Muscle of back (tissue), 3 donors: ENCODE measurements at regions not wholly inside any gene's neighbourhood (a gene's known extent, or its start where the extent isn't known, plus 50 kb on each side); places are given as distances from the start of the nearest gene placed in this dataset.
"Not testable (repeated sequence)": the region's sequence is repeated elsewhere in the genome, so short reads cannot be mapped to it uniquely, and the experiment has no call there.

Experiments
- DNase-seq, 3 donors: peaks; one replicate each; pipeline versions ENCODE4 v3.0.0 to v3.0.0-alpha.2; 2013

GRCh38 chr6:142635130-142635529, 309.8 kb downstream of the HIVEP2 start:
- DNase-seq: peak in 1 of 3 donors; percentile 2

GRCh38 chr6:142637624-142638351, 307.2 kb downstream of the HIVEP2 start:
- no peak for DNase-seq

GRCh38 chr6:142642651-142643050, 302.3 kb downstream of the HIVEP2 start:
- no peak for DNase-seq

GRCh38 chr6:142644866-142645265, 300.1 kb downstream of the HIVEP2 start:
- DNase-seq: no peak

- no peak for DNase-seq
These were observed 299.3 kb downstream of the HIVEP2 start for GRCh38 chr6:142645663-142646062.

- peak in 1 of 3 donors; percentile 16 for DNase-seq
These were observed 297.4 kb downstream of the HIVEP2 start for GRCh38 chr6:142647449-142648035.

GRCh38 chr6:142648036-142648451, 296.9 kb downstream of the HIVEP2 start:
- DNase-seq: peak in 1 of 3 donors; percentile 10

GRCh38 chr6:142648526-142648925, 296.4 kb downstream of the HIVEP2 start:
- no peak for DNase-seq

GRCh38 chr6:142649438-142650234, 295.3 kb downstream of the HIVEP2 start:
- not testable (repeated sequence) for DNase-seq

GRCh38 chr6:142651384-142651783, 293.6 kb downstream of the HIVEP2 start:
- DNase-seq: no peak

GRCh38 chr6:142653710-142654420, 291.1 kb downstream of the HIVEP2 start:
- no peak for DNase-seq

GRCh38 chr6:142659661-142660060, 285.3 kb downstream of the HIVEP2 start:
- no peak for DNase-seq

GRCh38 chr6:142665393-142665792, 279.6 kb downstream of the HIVEP2 start:
- DNase-seq: no peak

GRCh38 chr6:142666599-142667185, 278.3 kb downstream of the HIVEP2 start:
- no peak for DNase-seq

- DNase-seq: no peak
These were observed 275.3 kb downstream of the HIVEP2 start for GRCh38 chr6:142669471-142670351.

- DNase-seq: no peak
These were observed 273.2 kb downstream of the HIVEP2 start for GRCh38 chr6:142671791-142672190.

GRCh38 chr6:142675517-142675916, 269.5 kb downstream of the HIVEP2 start:
- peak in 1 of 3 donors; percentile 34 for DNase-seq

GRCh38 chr6:142676027-142676443, 268.9 kb downstream of the HIVEP2 start:
- peak in 1 of 3 donors; percentile 52 for DNase-seq

GRCh38 chr6:142676647-142677192, 268.3 kb downstream of the HIVEP2 start:
- no peak for DNase-seq
